Panc1 (cell line): ENCODE measurements at regions not wholly inside any gene's neighbourhood (a gene's known extent, or its start where the extent isn't known, plus 50 kb on each side); places are given as distances from the start of the nearest gene placed in this dataset.

Experiments used
- ATAC-seq: fragments of 200-7000 bp; cut with Tn5 transposase; 2 replicates; pipeline ENCODE4 v1.9.1; 2020; ENCODE audit warnings: mild to moderate bottlenecking, moderate library complexity
- BruUV-seq: library from RNA; stranded (reverse); fragments of 400-500 nt; replicated peaks from 2 replicates; lab custom pipeline; 2021; lab: Mats Ljungman, UMichigan
- CTCF ChIA-PET: fragments of 300-600 bp; sonication (Branson Sonifier 250); formaldehyde crosslinking; loops from one replicate; lab custom pipeline; 2022; ENCODE audit warnings: antibody characterized with exemption; lab: Charles Lee
- POLR2A ChIA-PET: fragments of 300-600 bp; sonication (Branson Sonifier 250); formaldehyde crosslinking; loops from one replicate; lab custom pipeline; 2022; ENCODE audit warnings: antibody characterized with exemption; lab: Charles Lee
- DNase-seq: peaks from one replicate; pipeline ENCODE4 v3.0.0-alpha.2; 2010; ENCODE audit warnings: low read depth, low spot score
- H3K27ac ChIP-seq: 2 replicates; pipeline ENCODE4 v1.5.1; 2011; ENCODE audit warnings: mild to moderate bottlenecking, low read length, inconsistent platforms
- H3K27me3 ChIP-seq: fragments of 200-500 bp; sonication (Bioruptor generic); 2 replicates; pipeline ENCODE4 v1.6.0; 2014; ENCODE audit warnings: low read length, inconsistent platforms; ENCODE audit not compliant: control insufficient read depth, insufficient read depth
- H3K36me3 ChIP-seq: fragments of 200-500 bp; sonication (Bioruptor generic); 2 replicates; pipeline ENCODE4 v1.5.1; 2014; ENCODE audit warnings: inconsistent platforms, mild to moderate bottlenecking, low read length, moderate library complexity; ENCODE audit not compliant: control insufficient read depth, insufficient read depth
- H3K4me1 ChIP-seq: 2 replicates; pipeline ENCODE4 v1.5.1; 2011; ENCODE audit warnings: inconsistent platforms, mild to moderate bottlenecking, low read length, moderate library complexity; ENCODE audit not compliant: control insufficient read depth, insufficient read depth
- H3K4me3 ChIP-seq, 2 experiments: 2 replicates each; pipeline ENCODE4 v1.5.1; 2011 to 2012; ENCODE audit warnings: low read depth in 2 of 2, low read length in 2 of 2, mild to moderate bottlenecking in 2 of 2, inconsistent platforms in 1 of 2, moderate library complexity in 1 of 2
- H3K9me3 ChIP-seq: fragments of 200-500 bp; sonication (Bioruptor generic); 2 replicates; pipeline ENCODE4 v1.5.1; 2014; ENCODE audit warnings: low read depth, mild to moderate bottlenecking, inconsistent platforms, low read length, moderate library complexity; ENCODE audit not compliant: control insufficient read depth, insufficient read depth
- POLR2AphosphoS5 ChIP-seq: IDR thresholded peaks from 2 replicates; pipeline ENCODE4 v1.6.1; 2012; ENCODE audit warnings: mild to moderate bottlenecking, low read depth, low read length, moderate library complexity
- SIN3A ChIP-seq: IDR thresholded peaks from 2 replicates; pipeline ENCODE4 v1.6.1; 2012; ENCODE audit warnings: low read depth, mild to moderate bottlenecking, low read length, moderate library complexity, borderline replicate concordance; ENCODE audit not compliant: insufficient read depth
- TCF7L2 ChIP-seq: IDR thresholded peaks from 2 replicates; pipeline ENCODE4 v1.6.1; 2011; ENCODE audit warnings: mild to moderate bottlenecking, low read depth, low read length, inconsistent platforms
- in situ Hi-C: cut with HindIII; loops from 2 replicates; pipeline ENCODE4 v1.10.0; 2016; ENCODE audit warnings: low sequenced_read_pairs, low pct_unique_long_range_greater_than_20kb
- intact Hi-C: fragments of 100-400 bp; cut with micrococcal nuclease; formaldehyde crosslinking; loops from one replicate; pipeline ENCODE4 v1.10.0; 2022; ENCODE audit not compliant: unreplicated experiment
- TF ChIP-seq, protein P1 (sequence below): fragments of 450-650 bp; IDR thresholded peaks from 2 replicates; pipeline ENCODE4 v1.5.1; 2017; ENCODE audit warnings: mild to moderate bottlenecking
- TF ChIP-seq, protein P2 (sequence below), 2 experiments: IDR thresholded peaks; 2 replicates each; pipeline ENCODE4 v1.6.1; 2011 to 2012; ENCODE audit warnings: low read depth in 2 of 2, control low read depth in 1 of 2, low read length in 1 of 2, mild to moderate bottlenecking in 1 of 2, moderate library complexity in 1 of 2; ENCODE audit not compliant: insufficient read depth in 1 of 2

DNA sequence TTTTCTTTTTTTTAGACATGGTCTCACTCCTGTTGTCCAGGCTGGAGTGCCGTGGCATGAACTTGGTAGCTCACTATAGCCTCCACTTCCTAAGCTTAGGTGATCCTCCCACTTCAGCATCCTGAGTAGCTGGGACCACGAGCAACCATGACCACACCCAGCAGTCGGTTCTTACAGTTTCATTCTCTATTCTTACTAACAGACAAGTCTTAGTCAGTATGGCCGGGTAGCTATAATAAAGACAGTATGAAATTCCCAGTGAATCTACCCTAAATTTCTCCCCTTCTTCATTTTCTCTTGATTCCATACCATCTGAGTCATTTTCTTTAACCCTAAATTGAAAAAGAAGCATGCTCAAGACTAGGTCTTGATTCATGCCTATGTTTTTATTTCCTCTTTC, 775.3 kb upstream of the NRXN1 start:
- H3K27me3 ChIP-seq, result no peaks in the 10 kb centered on the region
- no peaks in the 10 kb centered on the region for H3K4me1 ChIP-seq
- TF ChIP-seq, protein P1, sequence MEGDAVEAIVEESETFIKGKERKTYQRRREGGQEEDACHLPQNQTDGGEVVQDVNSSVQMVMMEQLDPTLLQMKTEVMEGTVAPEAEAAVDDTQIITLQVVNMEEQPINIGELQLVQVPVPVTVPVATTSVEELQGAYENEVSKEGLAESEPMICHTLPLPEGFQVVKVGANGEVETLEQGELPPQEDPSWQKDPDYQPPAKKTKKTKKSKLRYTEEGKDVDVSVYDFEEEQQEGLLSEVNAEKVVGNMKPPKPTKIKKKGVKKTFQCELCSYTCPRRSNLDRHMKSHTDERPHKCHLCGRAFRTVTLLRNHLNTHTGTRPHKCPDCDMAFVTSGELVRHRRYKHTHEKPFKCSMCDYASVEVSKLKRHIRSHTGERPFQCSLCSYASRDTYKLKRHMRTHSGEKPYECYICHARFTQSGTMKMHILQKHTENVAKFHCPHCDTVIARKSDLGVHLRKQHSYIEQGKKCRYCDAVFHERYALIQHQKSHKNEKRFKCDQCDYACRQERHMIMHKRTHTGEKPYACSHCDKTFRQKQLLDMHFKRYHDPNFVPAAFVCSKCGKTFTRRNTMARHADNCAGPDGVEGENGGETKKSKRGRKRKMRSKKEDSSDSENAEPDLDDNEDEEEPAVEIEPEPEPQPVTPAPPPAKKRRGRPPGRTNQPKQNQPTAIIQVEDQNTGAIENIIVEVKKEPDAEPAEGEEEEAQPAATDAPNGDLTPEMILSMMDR, result no peak
- TF ChIP-seq TCF7L2 (no peak), SIN3A (no peak), POLR2AphosphoS5 (no peak)
- TF ChIP-seq, protein P2, sequence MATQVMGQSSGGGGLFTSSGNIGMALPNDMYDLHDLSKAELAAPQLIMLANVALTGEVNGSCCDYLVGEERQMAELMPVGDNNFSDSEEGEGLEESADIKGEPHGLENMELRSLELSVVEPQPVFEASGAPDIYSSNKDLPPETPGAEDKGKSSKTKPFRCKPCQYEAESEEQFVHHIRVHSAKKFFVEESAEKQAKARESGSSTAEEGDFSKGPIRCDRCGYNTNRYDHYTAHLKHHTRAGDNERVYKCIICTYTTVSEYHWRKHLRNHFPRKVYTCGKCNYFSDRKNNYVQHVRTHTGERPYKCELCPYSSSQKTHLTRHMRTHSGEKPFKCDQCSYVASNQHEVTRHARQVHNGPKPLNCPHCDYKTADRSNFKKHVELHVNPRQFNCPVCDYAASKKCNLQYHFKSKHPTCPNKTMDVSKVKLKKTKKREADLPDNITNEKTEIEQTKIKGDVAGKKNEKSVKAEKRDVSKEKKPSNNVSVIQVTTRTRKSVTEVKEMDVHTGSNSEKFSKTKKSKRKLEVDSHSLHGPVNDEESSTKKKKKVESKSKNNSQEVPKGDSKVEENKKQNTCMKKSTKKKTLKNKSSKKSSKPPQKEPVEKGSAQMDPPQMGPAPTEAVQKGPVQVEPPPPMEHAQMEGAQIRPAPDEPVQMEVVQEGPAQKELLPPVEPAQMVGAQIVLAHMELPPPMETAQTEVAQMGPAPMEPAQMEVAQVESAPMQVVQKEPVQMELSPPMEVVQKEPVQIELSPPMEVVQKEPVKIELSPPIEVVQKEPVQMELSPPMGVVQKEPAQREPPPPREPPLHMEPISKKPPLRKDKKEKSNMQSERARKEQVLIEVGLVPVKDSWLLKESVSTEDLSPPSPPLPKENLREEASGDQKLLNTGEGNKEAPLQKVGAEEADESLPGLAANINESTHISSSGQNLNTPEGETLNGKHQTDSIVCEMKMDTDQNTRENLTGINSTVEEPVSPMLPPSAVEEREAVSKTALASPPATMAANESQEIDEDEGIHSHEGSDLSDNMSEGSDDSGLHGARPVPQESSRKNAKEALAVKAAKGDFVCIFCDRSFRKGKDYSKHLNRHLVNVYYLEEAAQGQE (IDR thresholded peaks at IDR 0.05; ENCODE audit: insufficient read depth in 1 of 2, low read depth in 2 of 2, low read length in 1 of 2), result no peak
- intact Hi-C loops, result no loop called here
- no peak for DNase-seq
- in situ Hi-C loops, result no loop called here
- H3K9me3 ChIP-seq, result no peaks in the 10 kb centered on the region
- H3K36me3 ChIP-seq, result no peaks in the 10 kb centered on the region
- BruUV-seq, result no TSS peak
- H3K4me3 ChIP-seq, result no peak overlapping the region
- ChIA-PET CTCF (no interaction called here), POLR2A (no interaction called here)
- H3K27ac ChIP-seq, result no peak overlapping the region
- no peak for ATAC-seq

DNA sequence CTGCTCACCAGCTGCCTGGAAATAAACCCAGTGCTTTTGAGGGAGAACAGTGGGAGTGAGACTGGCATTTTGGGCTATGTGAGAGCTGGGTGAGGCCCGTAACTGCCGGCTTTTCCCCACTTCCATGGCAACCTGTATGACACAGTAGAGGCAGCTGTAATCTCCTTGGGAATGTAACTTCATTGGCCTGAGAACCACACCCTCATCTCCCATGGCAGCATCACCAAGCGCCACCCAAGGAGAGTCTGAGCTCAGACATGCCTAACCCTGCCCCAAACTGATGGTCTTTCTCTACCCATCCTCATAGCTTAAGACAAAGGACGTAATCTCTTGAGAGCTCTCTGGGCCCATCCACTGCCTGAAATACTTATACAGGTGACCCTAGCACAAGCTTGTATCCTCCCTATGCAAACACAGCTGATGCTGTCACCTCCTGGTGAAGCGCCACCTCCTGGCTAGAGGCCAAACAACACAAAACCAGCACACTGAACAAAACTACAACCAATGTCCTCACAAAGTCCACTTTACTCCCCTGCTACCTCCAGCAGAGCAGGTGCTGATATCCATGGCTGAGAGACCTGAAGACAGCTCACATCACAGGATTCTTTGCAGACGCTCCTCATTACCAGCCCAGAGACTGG, 763.4 kb upstream of the NRXN1 start:
- Histone ChIP-seq H3K4me3 (no peak overlapping the region), H3K9me3 (no peaks in the 10 kb centered on the region), H3K4me1 (no peaks in the 10 kb centered on the region), H3K36me3 (no peaks in the 10 kb centered on the region), H3K27me3 (no peaks in the 10 kb centered on the region), H3K27ac (no peak overlapping the region)
- no TSS peak for BruUV-seq
- no peak for ATAC-seq
- in situ Hi-C loops (no loop called here), intact Hi-C loops (no loop called here)
- CTCF ChIA-PET, result interaction anchor here (0.6 kb wide), 1 partner anchor 1873 kb away, joined by 9 read pairs; no protein-coding TSS in a partner anchor
- no peak for TF ChIP-seq TCF7L2
- TF ChIP-seq, protein P1, result peak; percentile 25; the same call in 1 of the 2 replicates
- POLR2A ChIA-PET, result no interaction called here
- DNase-seq, result no peak
